ENCODE measurements at regions not wholly inside any gene's neighbourhood (a gene's known extent, or its start where the extent isn't known, plus 50 kb on each side); places are given as distances from the start of the nearest gene placed in this dataset.

DNA sequence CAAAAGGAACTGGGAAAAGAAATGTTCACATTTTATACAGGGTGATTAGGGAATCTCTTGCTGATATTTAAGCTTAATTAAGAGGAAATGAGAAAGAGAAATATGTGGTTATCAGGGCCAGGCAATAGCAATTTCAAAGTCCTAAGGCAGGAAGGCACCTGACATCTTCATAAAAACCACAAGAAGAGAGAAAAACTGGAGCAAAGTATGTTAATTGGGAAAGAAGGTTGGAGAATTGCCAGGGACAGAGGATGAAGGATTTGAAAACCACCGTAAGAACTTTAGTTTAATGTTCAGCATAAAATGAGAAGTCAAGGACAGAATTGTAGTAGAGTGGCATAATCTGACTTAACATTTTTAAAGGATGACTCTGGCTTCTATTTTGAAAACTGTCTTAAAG is 691.8 kb upstream of the NRXN1 start:
- TF ChIP-seq, protein P1, sequence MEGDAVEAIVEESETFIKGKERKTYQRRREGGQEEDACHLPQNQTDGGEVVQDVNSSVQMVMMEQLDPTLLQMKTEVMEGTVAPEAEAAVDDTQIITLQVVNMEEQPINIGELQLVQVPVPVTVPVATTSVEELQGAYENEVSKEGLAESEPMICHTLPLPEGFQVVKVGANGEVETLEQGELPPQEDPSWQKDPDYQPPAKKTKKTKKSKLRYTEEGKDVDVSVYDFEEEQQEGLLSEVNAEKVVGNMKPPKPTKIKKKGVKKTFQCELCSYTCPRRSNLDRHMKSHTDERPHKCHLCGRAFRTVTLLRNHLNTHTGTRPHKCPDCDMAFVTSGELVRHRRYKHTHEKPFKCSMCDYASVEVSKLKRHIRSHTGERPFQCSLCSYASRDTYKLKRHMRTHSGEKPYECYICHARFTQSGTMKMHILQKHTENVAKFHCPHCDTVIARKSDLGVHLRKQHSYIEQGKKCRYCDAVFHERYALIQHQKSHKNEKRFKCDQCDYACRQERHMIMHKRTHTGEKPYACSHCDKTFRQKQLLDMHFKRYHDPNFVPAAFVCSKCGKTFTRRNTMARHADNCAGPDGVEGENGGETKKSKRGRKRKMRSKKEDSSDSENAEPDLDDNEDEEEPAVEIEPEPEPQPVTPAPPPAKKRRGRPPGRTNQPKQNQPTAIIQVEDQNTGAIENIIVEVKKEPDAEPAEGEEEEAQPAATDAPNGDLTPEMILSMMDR (conservative IDR thresholded peaks at IDR 0.05; ENCODE audit: low read depth in 2 of 2) = no peak
- no peak for TF ChIP-seq JUNB (IDR thresholded peaks at IDR 0.05; ENCODE audit: unreplicated experiment)
- TF ChIP-seq EZH2 (IDR thresholded peaks at IDR 0.05; ENCODE audit: low read depth, unreplicated experiment) = no peak
- no peak for TF ChIP-seq EZH2phosphoT487 (IDR thresholded peaks at IDR 0.05; ENCODE audit: unreplicated experiment)
- no peak for TF ChIP-seq ZNF331 (CRISPR knock-in tag; IDR thresholded peaks at IDR 0.05; ENCODE audit: low read depth)
- no peak for TF ChIP-seq POLR2AphosphoS5 (IDR thresholded peaks at IDR 0.05; ENCODE audit: low read depth)
- TF ChIP-seq, protein P2, sequence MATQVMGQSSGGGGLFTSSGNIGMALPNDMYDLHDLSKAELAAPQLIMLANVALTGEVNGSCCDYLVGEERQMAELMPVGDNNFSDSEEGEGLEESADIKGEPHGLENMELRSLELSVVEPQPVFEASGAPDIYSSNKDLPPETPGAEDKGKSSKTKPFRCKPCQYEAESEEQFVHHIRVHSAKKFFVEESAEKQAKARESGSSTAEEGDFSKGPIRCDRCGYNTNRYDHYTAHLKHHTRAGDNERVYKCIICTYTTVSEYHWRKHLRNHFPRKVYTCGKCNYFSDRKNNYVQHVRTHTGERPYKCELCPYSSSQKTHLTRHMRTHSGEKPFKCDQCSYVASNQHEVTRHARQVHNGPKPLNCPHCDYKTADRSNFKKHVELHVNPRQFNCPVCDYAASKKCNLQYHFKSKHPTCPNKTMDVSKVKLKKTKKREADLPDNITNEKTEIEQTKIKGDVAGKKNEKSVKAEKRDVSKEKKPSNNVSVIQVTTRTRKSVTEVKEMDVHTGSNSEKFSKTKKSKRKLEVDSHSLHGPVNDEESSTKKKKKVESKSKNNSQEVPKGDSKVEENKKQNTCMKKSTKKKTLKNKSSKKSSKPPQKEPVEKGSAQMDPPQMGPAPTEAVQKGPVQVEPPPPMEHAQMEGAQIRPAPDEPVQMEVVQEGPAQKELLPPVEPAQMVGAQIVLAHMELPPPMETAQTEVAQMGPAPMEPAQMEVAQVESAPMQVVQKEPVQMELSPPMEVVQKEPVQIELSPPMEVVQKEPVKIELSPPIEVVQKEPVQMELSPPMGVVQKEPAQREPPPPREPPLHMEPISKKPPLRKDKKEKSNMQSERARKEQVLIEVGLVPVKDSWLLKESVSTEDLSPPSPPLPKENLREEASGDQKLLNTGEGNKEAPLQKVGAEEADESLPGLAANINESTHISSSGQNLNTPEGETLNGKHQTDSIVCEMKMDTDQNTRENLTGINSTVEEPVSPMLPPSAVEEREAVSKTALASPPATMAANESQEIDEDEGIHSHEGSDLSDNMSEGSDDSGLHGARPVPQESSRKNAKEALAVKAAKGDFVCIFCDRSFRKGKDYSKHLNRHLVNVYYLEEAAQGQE (IDR thresholded peaks at IDR 0.05; ENCODE audit: unreplicated experiment) = no peak
- TF ChIP-seq CREB1 (CRISPR knock-in tag; IDR thresholded peaks at IDR 0.05; ENCODE audit: low read depth) = no peak

All from GM23338 (cell line).